H1 (cell line): ENCODE measurements at regions not wholly inside any gene's neighbourhood (a gene's known extent, or its start where the extent isn't known, plus 50 kb on each side); places are given as distances from the start of the nearest gene placed in this dataset.

Source experiments
- EP300 ChIP-seq, 2 experiments: IDR thresholded peaks; 1 replicate in 1 of 2; 2 replicates in 1 of 2; pipeline ENCODE4 v1.6.1; 2011 to 2012; ENCODE audit warnings: low read depth in 2 of 2, low read length in 2 of 2, mild to moderate bottlenecking in 2 of 2, borderline replicate concordance in 1 of 2, inconsistent platforms in 1 of 2, moderate library complexity in 1 of 2

GRCh38 chr18:57242285-57242684 is 95.4 kb downstream of the BOD1L2 start (continued):
- no peak for TF ChIP-seq EP300 (IDR thresholded peaks at IDR 0.05; ENCODE audit: borderline replicate concordance in 1 of 2, low read depth in 2 of 2, low read length in 2 of 2)
